Vagina (tissue), 2 donors: ENCODE measurements at regions not wholly inside any gene's neighbourhood (a gene's known extent, or its start where the extent isn't known, plus 50 kb on each side); places are given as distances from the start of the nearest gene placed in this dataset.

Source experiments
- DNase-seq, 2 donors: peaks; one replicate each; pipeline ENCODE4 v3.0.0-alpha.2; 2017; ENCODE audit errors: extremely low spot score in 2 of 2
- H3K27ac ChIP-seq: fragments of 200-600 bp; sonication (generic); one replicate; pipeline ENCODE4 v1.5.1; 2019
- H3K27me3 ChIP-seq: fragments of 200-600 bp; sonication (generic); one replicate; pipeline ENCODE4 v1.5.1; 2019
- H3K36me3 ChIP-seq, 2 donors: fragments of 200-600 bp; sonication (generic); one replicate each; pipeline ENCODE4 v1.5.1; 2017 to 2019
- H3K4me1 ChIP-seq: fragments of 200-600 bp; sonication (generic); one replicate; pipeline ENCODE4 v1.5.1; 2019
- H3K4me3 ChIP-seq, 2 donors: fragments of 200-600 bp; sonication (generic); 1 replicate in 1 of 2; 2 replicates in 1 of 2; pipeline ENCODE4 v1.5.1; 2016 to 2019
- H3K9me3 ChIP-seq: fragments of 200-600 bp; sonication (generic); one replicate; pipeline ENCODE4 v1.5.1; 2019
- CTCF ChIP-seq, 3 experiments: fragments of 450-650 bp in 2 of 3; fragments of 200-600 bp in 1 of 3; sonication (generic) in 1 of 3; IDR thresholded peaks; one replicate each; pipeline ENCODE4 v1.5.1; 2017 to 2019; ENCODE audit warnings: antibody characterized with exemption in 3 of 3, mild to moderate bottlenecking in 2 of 3, moderate library complexity in 2 of 3
- POLR2A ChIP-seq, 2 donors: fragments of 450-650 bp; IDR thresholded peaks; one replicate each; pipeline ENCODE4 v1.6.1; 2017; ENCODE audit warnings: antibody characterized with exemption in 2 of 2, mild to moderate bottlenecking in 2 of 2, moderate library complexity in 2 of 2
- POLR2AphosphoS5 ChIP-seq, 2 donors: sonication (generic); formaldehyde crosslinking; IDR thresholded peaks; one replicate each; pipeline ENCODE4 v1.9.0; 2017; ENCODE audit warnings: antibody characterized with exemption in 2 of 2, mild to moderate bottlenecking in 2 of 2, low read depth in 1 of 2; ENCODE audit not compliant: insufficient read depth in 1 of 2
- intact Hi-C: fragments of 100-400 bp; cut with DNase I; formaldehyde crosslinking; loops from one replicate; pipeline ENCODE4 v1.15.1; 2023

GRCh38 chr12:41972598-41972997, 172.1 kb downstream of the GXYLT1 start:
- no peak for TF ChIP-seq CTCF (IDR thresholded peaks at IDR 0.05)
- no peak for TF ChIP-seq POLR2AphosphoS5 (IDR thresholded peaks at IDR 0.05; ENCODE audit: insufficient read depth in 1 of 2, low read depth in 1 of 2)
- TF ChIP-seq POLR2A (IDR thresholded peaks at IDR 0.05) = no peak
- no peak overlapping the region for H3K4me3 ChIP-seq
- no peak overlapping the region for H3K27ac ChIP-seq
- no peaks in the 10 kb centered on the region for H3K27me3 ChIP-seq
- DNase-seq = no peak
- peaks cover 4% of the 10 kb centered on the region for H3K4me1 ChIP-seq
- H3K9me3 ChIP-seq = no peaks in the 10 kb centered on the region
- H3K36me3 ChIP-seq = no peaks in the 10 kb centered on the region
- intact Hi-C loops = no loop called here

GRCh38 chr12:41972196-41972595, 172.5 kb downstream of the GXYLT1 start:
- Histone ChIP-seq H3K36me3 (no peaks in the 10 kb centered on the region), H3K4me1 (peaks cover 5% of the 10 kb centered on the region), H3K27me3 (no peaks in the 10 kb centered on the region), H3K9me3 (no peaks in the 10 kb centered on the region), H3K27ac (no peak overlapping the region), H3K4me3 (no peak overlapping the region)
- TF ChIP-seq POLR2A (IDR thresholded peaks at IDR 0.05) = no peak
- TF ChIP-seq CTCF (IDR thresholded peaks at IDR 0.05) = no peak
- TF ChIP-seq POLR2AphosphoS5 (IDR thresholded peaks at IDR 0.05; ENCODE audit: insufficient read depth in 1 of 2, low read depth in 1 of 2) = no peak
- DNase-seq = no peak
- intact Hi-C loops = no loop called here

- no peak overlapping the region for H3K4me3 ChIP-seq
- H3K4me1 ChIP-seq = peaks cover 5% of the 10 kb centered on the region
- no peak for TF ChIP-seq POLR2AphosphoS5 (IDR thresholded peaks at IDR 0.05; ENCODE audit: insufficient read depth in 1 of 2, low read depth in 1 of 2)
- H3K27ac ChIP-seq = no peak overlapping the region
- intact Hi-C loops = no loop called here
- no peaks in the 10 kb centered on the region for H3K27me3 ChIP-seq
- DNase-seq = no peak
- H3K9me3 ChIP-seq = no peaks in the 10 kb centered on the region
- H3K36me3 ChIP-seq = no peaks in the 10 kb centered on the region
Measured at GRCh38 chr12:41970744-41971143, 173.9 kb downstream of the GXYLT1 start.

- intact Hi-C loops = no loop called here
- H3K27me3 ChIP-seq = no peaks in the 10 kb centered on the region
Measured at GRCh38 chr12:41968599-41968998, 176.1 kb downstream of the GXYLT1 start.

GRCh38 chr12:41967668-41968500, 176.8 kb downstream of the GXYLT1 start:
- peaks cover 5% of the 10 kb centered on the region for H3K4me1 ChIP-seq
- no peaks in the 10 kb centered on the region for H3K9me3 ChIP-seq
- no peaks in the 10 kb centered on the region for H3K27me3 ChIP-seq
- TF ChIP-seq POLR2A (IDR thresholded peaks at IDR 0.05) = no peak
- no peak for TF ChIP-seq CTCF (IDR thresholded peaks at IDR 0.05)
- no peak for TF ChIP-seq POLR2AphosphoS5 (IDR thresholded peaks at IDR 0.05; ENCODE audit: insufficient read depth in 1 of 2, low read depth in 1 of 2)
- DNase-seq = no peak
- H3K4me3 ChIP-seq = no peak overlapping the region
- intact Hi-C loops = no loop called here
- H3K27ac ChIP-seq = no peak overlapping the region
- no peaks in the 10 kb centered on the region for H3K36me3 ChIP-seq

More at GRCh38 chr12:41968599-41968998, 176.1 kb downstream of the GXYLT1 start:
- Histone ChIP-seq H3K36me3 (no peaks in the 10 kb centered on the region), H3K4me1 (peaks cover 5% of the 10 kb centered on the region), H3K4me3 (no peak overlapping the region), H3K9me3 (no peaks in the 10 kb centered on the region), H3K27ac (no peak overlapping the region)
- TF ChIP-seq CTCF (IDR thresholded peaks at IDR 0.05) = no peak
- no peak for TF ChIP-seq POLR2AphosphoS5 (IDR thresholded peaks at IDR 0.05; ENCODE audit: insufficient read depth in 1 of 2, low read depth in 1 of 2)
- no peak for TF ChIP-seq POLR2A (IDR thresholded peaks at IDR 0.05)
- no peak for DNase-seq
